A673 (cell line): ENCODE measurements at regions not wholly inside any gene's neighbourhood (a gene's known extent, or its start where the extent isn't known, plus 50 kb on each side); places are given as distances from the start of the nearest gene placed in this dataset.

Source experiments
- BruUV-seq: library from RNA; stranded (reverse); fragments of 400-500 nt; replicated peaks from 2 replicates; lab custom pipeline; 2021; lab: Mats Ljungman, UMichigan
- CTCF ChIA-PET: fragments of 300-600 bp; sonication (Branson Sonifier 250); formaldehyde crosslinking; loops from one replicate; lab custom pipeline; 2022; ENCODE audit warnings: antibody characterized with exemption; lab: Charles Lee
- POLR2A ChIA-PET: fragments of 300-600 bp; sonication (Branson Sonifier 250); formaldehyde crosslinking; loops from one replicate; lab custom pipeline; 2022; ENCODE audit warnings: antibody characterized with exemption; ENCODE audit not compliant: low non-redundant PET; lab: Charles Lee
- DNase-seq: peaks from one replicate; pipeline ENCODE4 v3.0.0-alpha.2; 2015; ENCODE audit warnings: low spot score
- H3K27ac ChIP-seq: fragments of 200-600 bp; sonication (generic); 2 replicates; pipeline ENCODE4 v1.5.1; 2016; ENCODE audit warnings: mixed run types, low read depth, mild to moderate bottlenecking, mixed read lengths, antibody characterized with exemption, low read length; ENCODE audit not compliant: poor library complexity, severe bottlenecking
- H3K27me3 ChIP-seq: fragments of 200-600 bp; sonication (generic); replicated peaks from 2 replicates; pipeline ENCODE4 v1.6.1; 2017; ENCODE audit warnings: mixed run types, low read depth, mild to moderate bottlenecking, mixed read lengths, antibody characterized with exemption, low read length; ENCODE audit not compliant: insufficient read depth, poor library complexity
- H3K36me3 ChIP-seq: fragments of 200-600 bp; sonication (generic); 2 replicates; pipeline ENCODE4 v1.6.1; 2016; ENCODE audit warnings: mixed run types, mild to moderate bottlenecking, mixed read lengths, antibody characterized with exemption, low read length; ENCODE audit not compliant: insufficient read depth, poor library complexity, severe bottlenecking
- H3K4me1 ChIP-seq: fragments of 200-600 bp; sonication (generic); 2 replicates; pipeline ENCODE4 v1.6.1; 2017; ENCODE audit warnings: mixed run types, mild to moderate bottlenecking, mixed read lengths, antibody characterized with exemption, low read length; ENCODE audit not compliant: insufficient read depth, poor library complexity, severe bottlenecking
- H3K4me3 ChIP-seq: fragments of 200-600 bp; sonication (generic); 2 replicates; pipeline ENCODE4 v1.5.1; 2016; ENCODE audit warnings: low read depth, mixed run types, mild to moderate bottlenecking, mixed read lengths, low read length; ENCODE audit not compliant: poor library complexity, severe bottlenecking
- H3K9me3 ChIP-seq: fragments of 200-600 bp; sonication (generic); 2 replicates; pipeline ENCODE4 v1.6.1; 2016; ENCODE audit warnings: mixed run types, low read depth, mild to moderate bottlenecking, mixed read lengths, antibody characterized with exemption, low read length; ENCODE audit not compliant: poor library complexity, severe bottlenecking
- CTCF ChIP-seq: fragments of 300-800, 200-600 bp; sonication (generic); conservative IDR thresholded peaks from 2 replicates; pipeline ENCODE4 v1.5.1; 2017; ENCODE audit warnings: low read depth, mild to moderate bottlenecking, antibody characterized with exemption, low read length, moderate library complexity, mixed read lengths
- EZH2 ChIP-seq: fragments of 200-600 bp; sonication (generic); IDR thresholded peaks from 2 replicates; pipeline ENCODE4 v1.6.1; 2017; ENCODE audit warnings: borderline replicate concordance, low read depth, mild to moderate bottlenecking, mixed read lengths, antibody characterized with exemption, low read length; ENCODE audit not compliant: poor library complexity, severe bottlenecking
- intact Hi-C: fragments of 100-400 bp; cut with micrococcal nuclease; formaldehyde crosslinking; loops from one replicate; pipeline ENCODE4 v1.10.0; 2022; ENCODE audit not compliant: unreplicated experiment

GRCh38 chr11:134581966-134582769, 170.1 kb upstream of the B3GAT1 start:
- intact Hi-C loops = no loop called here
- Histone ChIP-seq H3K4me3 (no peak overlapping the region), H3K36me3 (no peaks in the 10 kb centered on the region), H3K27ac (no peak overlapping the region), H3K9me3 (no peaks in the 10 kb centered on the region), H3K4me1 (no peaks in the 10 kb centered on the region), H3K27me3 (no peaks in the 10 kb centered on the region)
- no peak for DNase-seq
- BruUV-seq = no TSS peak
- ChIA-PET POLR2A (no interaction called here), CTCF (no interaction called here)
- TF ChIP-seq CTCF (no peak), EZH2 (no peak)

GRCh38 chr11:134581121-134581626, 169.1 kb upstream of the B3GAT1 start:
- H3K9me3 ChIP-seq = no peaks in the 10 kb centered on the region
- DNase-seq = no peak
- TF ChIP-seq EZH2 = no peak
- TF ChIP-seq CTCF = no peak
- no peak overlapping the region for H3K27ac ChIP-seq
- H3K27me3 ChIP-seq = no peaks in the 10 kb centered on the region
- ChIA-PET CTCF (no interaction called here), POLR2A (no interaction called here)
- H3K36me3 ChIP-seq = no peaks in the 10 kb centered on the region
- BruUV-seq = no TSS peak
- H3K4me1 ChIP-seq = no peaks in the 10 kb centered on the region
- H3K4me3 ChIP-seq = no peak overlapping the region
- intact Hi-C loops = no loop called here

GRCh38 chr11:134580610-134580975, 168.6 kb upstream of the B3GAT1 start:
- H3K27ac ChIP-seq = no peak overlapping the region

More at GRCh38 chr11:134580610-134580975, 168.6 kb upstream of the B3GAT1 start:
- Histone ChIP-seq H3K4me3 (no peak overlapping the region), H3K36me3 (no peaks in the 10 kb centered on the region), H3K4me1 (no peaks in the 10 kb centered on the region), H3K9me3 (no peaks in the 10 kb centered on the region), H3K27me3 (no peaks in the 10 kb centered on the region)
- intact Hi-C loops = no loop called here
- TF ChIP-seq CTCF (no peak), EZH2 (no peak)
- ChIA-PET CTCF (no interaction called here), POLR2A (no interaction called here)
- DNase-seq = no peak
- BruUV-seq = no TSS peak
